GM21576 (cell line): ENCODE measurements at regions not wholly inside any gene's neighbourhood (a gene's known extent, or its start where the extent isn't known, plus 50 kb on each side); places are given as distances from the start of the nearest gene placed in this dataset.
"Not testable (repeated sequence)": the region's sequence is repeated elsewhere in the genome, so short reads cannot be mapped to it uniquely, and the experiment has no call there.

ENCODE experiments used
- ATAC-seq: cut with Tn5 transposase; IDR thresholded peaks from one replicate; pipeline ENCODE4 v1.9.1; 2021; ENCODE audit warnings: mild to moderate bottlenecking, moderate library complexity; ENCODE audit not compliant: unreplicated experiment

- no peak for ATAC-seq
Measured at GRCh38 chr3:177646749-177647148, 449.5 kb upstream of the TBL1XR1 start.

DNA sequence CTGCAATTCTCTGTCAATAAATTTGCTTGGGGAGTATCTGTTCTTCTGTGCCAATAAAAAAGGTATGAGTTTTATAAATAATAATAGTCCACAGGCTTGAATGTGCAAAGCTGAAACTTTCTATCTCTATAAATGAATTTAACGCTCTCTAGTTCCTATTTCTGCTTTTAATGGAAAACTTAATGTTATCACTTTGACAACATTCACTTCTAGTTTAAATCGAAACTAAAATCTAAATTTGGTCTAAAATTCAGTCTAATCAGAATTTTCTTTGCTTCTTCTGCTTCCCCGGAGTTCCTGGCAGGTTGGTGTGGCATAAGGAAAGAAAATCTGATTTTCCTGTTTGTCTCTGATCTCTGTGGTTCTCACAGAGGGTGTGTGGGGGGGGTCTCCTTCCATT lies 450.1 kb upstream of the TBL1XR1 start:
- no peak for ATAC-seq

- ATAC-seq, result no peak
Measured at GRCh38 chr3:177647876-177648275, 450.6 kb upstream of the TBL1XR1 start.

- no peak for ATAC-seq
Measured at GRCh38 chr3:177652556-177653291, 455.4 kb upstream of the TBL1XR1 start.

DNA sequence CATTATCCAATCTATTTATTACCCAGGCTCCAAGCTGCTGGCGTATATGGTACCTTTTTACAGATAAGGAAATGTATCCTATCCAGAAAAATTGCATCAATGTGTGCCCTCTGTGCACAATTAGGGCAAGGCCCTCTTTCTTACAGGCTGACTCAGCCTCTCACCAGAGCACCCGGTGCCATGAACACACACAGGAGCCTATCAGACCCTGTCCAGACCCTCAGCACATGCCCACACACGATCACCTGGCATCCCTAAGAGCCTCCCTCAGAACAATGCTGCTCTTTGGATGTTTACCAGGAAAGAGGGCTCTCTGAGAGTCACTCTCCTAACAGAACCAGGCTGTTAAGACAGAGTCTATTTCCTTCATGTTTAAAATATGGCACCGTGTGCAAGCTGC lies 460.0 kb upstream of the TBL1XR1 start:
- ATAC-seq, result no peak

DNA sequence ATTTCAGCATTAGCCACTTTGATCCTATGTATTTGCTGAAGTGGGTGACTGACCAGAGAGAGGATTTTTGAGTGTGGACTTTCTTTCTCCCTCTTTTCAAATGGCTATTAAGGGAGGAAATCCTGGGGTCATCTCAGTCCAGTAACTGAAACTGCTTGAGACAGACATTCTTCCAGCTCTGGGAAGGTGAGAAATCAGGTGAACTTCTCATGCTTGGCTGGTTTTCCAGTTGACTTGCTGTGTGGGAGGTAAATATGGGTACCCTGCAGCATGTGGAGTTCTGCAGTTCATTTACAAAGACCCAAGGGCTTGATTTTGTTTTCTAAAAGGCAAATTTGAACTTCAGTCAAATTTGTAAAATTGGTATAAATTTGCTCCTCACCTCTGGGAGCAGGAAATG lies 461.1 kb upstream of the TBL1XR1 start:
- no peak for ATAC-seq

GRCh38 chr3:177664380-177665103 lies 467.3 kb upstream of the TBL1XR1 start:
- ATAC-seq, result not testable (repeated sequence)

GRCh38 chr3:177665122-177665808 lies 468.0 kb upstream of the TBL1XR1 start:
- no peak for ATAC-seq

DNA sequence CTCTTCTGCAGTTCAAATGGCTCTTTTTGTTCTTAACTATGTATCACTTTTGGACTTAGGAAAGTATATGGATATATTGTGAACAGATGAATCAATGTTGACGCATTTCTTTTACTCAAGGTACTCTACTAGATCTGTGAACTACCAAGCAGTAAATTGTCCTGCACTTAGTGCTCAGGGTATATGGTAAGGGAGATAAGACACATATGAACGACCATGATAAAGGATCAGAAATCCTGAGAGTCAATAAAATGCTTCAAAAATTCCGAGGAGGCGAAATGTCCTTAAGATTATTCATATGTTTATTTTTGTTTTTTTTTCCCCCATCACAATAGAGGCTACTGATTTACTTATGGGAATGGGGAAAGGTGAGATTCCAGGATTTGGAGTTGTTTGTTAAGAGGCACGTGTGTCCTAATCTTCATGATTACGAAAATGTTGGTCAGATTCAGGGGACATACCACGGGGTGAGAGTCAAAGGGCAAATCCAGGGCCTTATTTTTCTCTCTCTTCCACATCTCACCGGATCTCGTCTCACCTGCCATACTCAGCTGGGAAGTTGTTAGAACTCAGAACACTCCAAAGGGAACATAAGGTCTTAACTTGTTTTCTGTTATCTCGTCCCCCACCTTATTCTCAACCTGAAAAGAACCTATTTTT lies 475.1 kb upstream of the TBL1XR1 start:
- ATAC-seq, result no peak

DNA sequence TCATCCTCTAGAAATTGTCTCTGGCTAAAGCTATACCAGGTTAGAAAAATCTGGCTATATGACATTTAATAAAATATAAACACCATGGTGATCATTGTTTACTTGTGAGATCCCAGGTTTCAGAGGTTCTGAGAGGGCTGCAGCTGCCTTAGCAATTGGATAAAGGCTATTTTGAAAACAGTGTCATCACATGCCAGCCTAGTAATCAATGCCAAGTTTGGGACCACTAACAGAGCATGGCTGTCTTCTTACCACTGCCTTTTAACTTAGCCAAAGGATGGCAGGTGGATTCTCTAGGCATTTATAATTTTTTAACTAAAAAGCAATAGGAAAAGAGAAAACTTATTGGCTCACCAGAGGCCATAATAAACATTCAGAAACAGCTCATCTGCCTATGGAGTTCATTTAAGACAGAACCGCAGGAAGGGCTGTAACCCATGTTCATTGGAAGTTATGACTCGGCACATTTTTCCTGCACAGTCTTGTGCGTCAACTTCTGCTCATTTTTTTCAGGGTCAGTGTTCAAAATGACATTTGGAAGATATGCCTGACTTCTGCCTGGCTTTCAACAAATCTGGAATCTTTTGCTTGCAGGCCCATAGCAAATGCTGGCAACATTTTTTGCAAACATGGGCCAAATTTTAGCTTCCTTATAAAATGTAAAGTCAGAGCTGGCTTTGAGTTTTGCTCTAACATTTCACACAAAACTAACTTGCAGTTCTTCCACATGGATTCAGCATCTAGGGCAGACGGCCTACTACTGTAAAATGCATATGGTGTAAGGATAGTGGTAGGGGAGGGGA lies 476.0 kb upstream of the TBL1XR1 start:
- no peak for ATAC-seq

- no peak for ATAC-seq
Measured at GRCh38 chr3:177674186-177674585, 476.9 kb upstream of the TBL1XR1 start.

DNA sequence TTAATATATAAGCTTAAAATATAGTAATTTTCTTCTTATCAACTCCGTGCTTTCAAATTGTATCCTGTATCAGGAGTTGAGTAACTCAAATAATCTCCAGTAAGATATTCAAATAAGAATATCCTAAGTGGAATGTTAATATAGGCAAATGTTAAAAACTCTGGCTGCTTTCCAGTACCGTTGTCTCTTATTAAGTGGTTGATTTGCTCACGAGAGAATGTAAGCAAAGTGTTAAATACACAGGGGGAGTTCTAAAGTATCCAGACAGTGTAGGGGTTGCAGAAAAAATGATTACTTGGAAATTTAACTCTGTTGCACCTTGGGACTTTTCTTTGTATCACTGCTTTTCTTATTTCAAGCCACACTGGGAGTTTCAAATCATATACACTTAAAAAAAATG lies 478.9 kb upstream of the TBL1XR1 start:
- no peak for ATAC-seq

DNA sequence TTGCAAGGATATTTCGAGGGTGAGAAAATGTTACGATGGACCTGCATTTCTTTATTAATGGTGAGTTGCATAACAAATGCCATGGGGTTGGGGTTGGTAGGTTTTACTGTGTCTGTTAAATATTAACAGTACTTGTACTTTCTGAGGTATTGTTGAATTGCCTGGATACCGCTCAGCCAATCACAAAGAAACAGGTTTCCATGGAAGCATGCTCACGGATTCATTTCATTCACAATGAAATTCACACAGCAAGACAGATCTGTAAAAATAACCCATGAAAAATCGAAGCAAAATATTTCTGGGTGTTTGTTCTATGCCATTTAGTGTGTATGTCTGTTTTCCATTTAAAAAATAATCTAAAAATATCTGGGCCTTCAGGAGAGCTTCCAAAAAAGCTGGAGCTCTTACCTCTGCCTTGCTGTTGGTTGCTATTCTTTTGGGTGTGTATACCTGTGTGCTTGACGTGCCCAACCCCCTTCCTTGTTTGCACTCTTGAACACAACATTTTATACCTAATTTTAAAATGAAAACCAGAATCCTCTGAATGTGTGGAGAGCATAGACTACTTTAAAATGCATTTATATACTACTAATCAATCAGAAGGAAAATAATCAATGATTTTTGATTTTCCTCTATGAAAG lies 479.8 kb upstream of the TBL1XR1 start:
- ATAC-seq, result no peak

GRCh38 chr3:177679568-177680471 lies 482.5 kb upstream of the TBL1XR1 start:
- no peak for ATAC-seq

DNA sequence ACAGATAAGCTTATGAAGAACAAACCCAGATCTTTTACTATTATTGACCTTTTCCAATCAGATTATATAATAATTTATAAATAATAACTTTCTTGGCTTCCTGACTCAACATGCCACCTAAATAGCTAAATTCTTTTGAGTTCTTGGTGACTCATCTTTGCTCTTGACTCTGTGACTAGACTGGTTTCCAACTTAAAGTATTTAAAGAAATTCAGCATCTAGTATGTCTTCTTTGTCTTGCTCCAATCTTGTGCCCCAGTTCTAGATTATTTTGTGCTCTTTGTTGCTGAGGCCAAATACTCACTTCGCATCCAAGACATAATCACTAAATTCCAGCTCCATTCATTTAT lies 483.2 kb upstream of the TBL1XR1 start:
- ATAC-seq, result no peak

GRCh38 chr3:177681156-177681555 lies 483.9 kb upstream of the TBL1XR1 start:
- ATAC-seq, result no peak

DNA sequence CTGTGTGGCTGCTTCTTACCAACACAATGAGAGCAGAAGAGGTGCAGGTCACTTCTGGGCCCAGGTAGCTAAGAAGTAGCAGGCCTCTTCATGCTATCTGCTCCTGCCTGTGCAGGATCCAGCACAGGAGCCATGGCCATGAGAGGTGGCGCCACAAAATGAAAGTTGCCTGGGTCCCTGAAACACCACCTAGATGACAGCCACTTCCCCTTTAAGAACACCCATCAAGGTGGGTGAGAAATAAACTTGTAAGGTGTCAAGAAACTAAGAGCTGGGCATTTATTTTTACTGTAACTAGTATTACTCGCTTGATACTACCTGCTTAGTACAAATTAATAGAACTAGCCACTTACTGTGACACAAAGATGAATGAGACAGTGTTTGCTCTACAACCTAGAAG lies 484.6 kb upstream of the TBL1XR1 start:
- no peak for ATAC-seq

DNA sequence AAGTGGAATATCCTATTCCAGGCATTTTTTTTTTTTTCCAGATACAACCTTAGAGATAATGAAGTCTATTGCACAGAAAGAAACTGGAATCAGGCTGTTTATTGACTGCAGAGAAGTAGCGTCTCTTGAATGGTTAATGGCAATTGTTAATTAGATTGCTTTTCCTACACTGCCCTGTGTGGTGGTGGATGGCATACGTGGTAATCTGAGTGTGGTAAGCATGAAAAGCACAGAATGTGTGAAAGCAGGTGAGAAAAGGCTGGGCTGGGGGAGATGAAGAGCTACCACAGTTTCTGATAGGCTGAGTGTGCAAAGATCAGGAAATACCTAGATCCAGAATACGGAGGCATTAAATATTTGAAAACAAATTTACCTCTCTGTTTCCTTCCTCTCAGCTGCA lies 486.3 kb upstream of the TBL1XR1 start:
- no peak for ATAC-seq

GRCh38 chr3:177686671-177687070 lies 489.4 kb upstream of the TBL1XR1 start:
- ATAC-seq, result no peak
